DND-41 (cell line): ENCODE measurements at regions not wholly inside any gene's neighbourhood (a gene's known extent, or its start where the extent isn't known, plus 50 kb on each side); places are given as distances from the start of the nearest gene placed in this dataset.

Experiments
- ATAC-seq: fragments of 200-7000 bp; cut with Tn5 transposase; 3 replicates; pipeline ENCODE4 v1.9.1; 2021; ENCODE audit warnings: low read depth; ENCODE audit not compliant: insufficient read depth
- DNase-seq: peaks from one replicate; pipeline ENCODE4 v3.0.0-alpha.2; 2020
- H2AFZ ChIP-seq: 2 replicates; pipeline ENCODE4 v1.6.0; 2012; ENCODE audit warnings: low read depth, low read length
- H3K27ac ChIP-seq: 2 replicates; pipeline ENCODE4 v1.5.1; 2012; ENCODE audit warnings: low read length, inconsistent platforms
- H3K27me3 ChIP-seq: fragments of 200-600 bp; sonication (generic); 2 replicates; pipeline ENCODE4 v1.6.0; 2012; ENCODE audit warnings: low read length, mild to moderate bottlenecking, inconsistent platforms; ENCODE audit not compliant: insufficient read depth, poor library complexity
- H3K36me3 ChIP-seq: 2 replicates; pipeline ENCODE4 v1.5.1; 2012; ENCODE audit warnings: low read length, inconsistent platforms; ENCODE audit not compliant: insufficient read depth
- H3K4me1 ChIP-seq: 2 replicates; pipeline ENCODE4 v1.5.1; 2012; ENCODE audit warnings: mild to moderate bottlenecking, low read length; ENCODE audit not compliant: insufficient read depth
- H3K4me2 ChIP-seq: 2 replicates; pipeline ENCODE4 v1.6.0; 2012; ENCODE audit warnings: mild to moderate bottlenecking, moderate library complexity, low read length, inconsistent platforms; ENCODE audit not compliant: insufficient read depth
- H3K4me3 ChIP-seq, 2 experiments: fragments of 200-600 bp in 1 of 2; shearing (Covaris generic) in 1 of 2; 2 replicates each; pipeline ENCODE4 v1.5.1; 2012 to 2016; ENCODE audit warnings: inconsistent platforms in 2 of 2, low read length in 2 of 2, mild to moderate bottlenecking in 2 of 2, low read depth in 1 of 2, moderate library complexity in 1 of 2
- H3K79me2 ChIP-seq: 2 replicates; pipeline ENCODE4 v1.6.0; 2012; ENCODE audit warnings: low read length, inconsistent platforms; ENCODE audit not compliant: insufficient read depth
- H3K9ac ChIP-seq: 2 replicates; pipeline ENCODE4 v1.6.0; 2012; ENCODE audit warnings: low read depth, mild to moderate bottlenecking, inconsistent platforms, low read length, moderate library complexity
- H3K9me3 ChIP-seq: 2 replicates; pipeline ENCODE4 v1.5.1; 2012; ENCODE audit warnings: low read length, moderate library complexity, mild to moderate bottlenecking, inconsistent platforms; ENCODE audit not compliant: insufficient read depth, severe bottlenecking
- H4K20me1 ChIP-seq: 2 replicates; pipeline ENCODE4 v1.6.0; 2012; ENCODE audit warnings: low read length; ENCODE audit not compliant: insufficient read depth
- EZH2 ChIP-seq: IDR thresholded peaks from 3 replicates; pipeline ENCODE4 v1.6.1; 2012; ENCODE audit warnings: borderline replicate concordance, low read depth, mild to moderate bottlenecking, moderate library complexity, low read length, inconsistent platforms; ENCODE audit not compliant: severe bottlenecking
- TF ChIP-seq, protein P1 (sequence below): IDR thresholded peaks from 2 replicates; pipeline ENCODE4 v1.5.1; 2012; ENCODE audit warnings: borderline replicate concordance, low read length, moderate library complexity, mild to moderate bottlenecking; ENCODE audit not compliant: poor library complexity, severe bottlenecking; ENCODE audit errors: extremely low read depth

DNA sequence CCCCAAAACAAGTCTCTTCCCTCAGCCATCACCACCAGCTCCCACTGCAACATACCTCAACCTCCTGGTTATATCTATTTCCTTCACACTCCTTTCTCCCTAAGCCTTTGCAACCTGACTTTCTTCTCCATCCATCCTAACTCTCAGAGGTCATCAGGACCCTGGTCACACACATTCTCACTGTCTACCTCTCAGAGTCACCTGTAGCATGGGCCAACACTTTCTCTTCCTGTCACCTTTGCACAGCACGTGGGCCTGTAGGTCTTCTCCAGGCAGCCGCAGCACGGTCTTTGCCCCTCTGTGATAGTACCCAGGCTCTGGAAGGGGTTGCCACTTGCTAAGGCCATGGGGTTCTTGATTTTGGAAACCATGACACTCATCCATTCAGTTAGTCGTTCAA, 921.1 kb downstream of the UQCRFS1 start:
- ATAC-seq (no peak), DNase-seq (no peak)
- TF ChIP-seq EZH2, result no peak
- TF ChIP-seq, protein P1, sequence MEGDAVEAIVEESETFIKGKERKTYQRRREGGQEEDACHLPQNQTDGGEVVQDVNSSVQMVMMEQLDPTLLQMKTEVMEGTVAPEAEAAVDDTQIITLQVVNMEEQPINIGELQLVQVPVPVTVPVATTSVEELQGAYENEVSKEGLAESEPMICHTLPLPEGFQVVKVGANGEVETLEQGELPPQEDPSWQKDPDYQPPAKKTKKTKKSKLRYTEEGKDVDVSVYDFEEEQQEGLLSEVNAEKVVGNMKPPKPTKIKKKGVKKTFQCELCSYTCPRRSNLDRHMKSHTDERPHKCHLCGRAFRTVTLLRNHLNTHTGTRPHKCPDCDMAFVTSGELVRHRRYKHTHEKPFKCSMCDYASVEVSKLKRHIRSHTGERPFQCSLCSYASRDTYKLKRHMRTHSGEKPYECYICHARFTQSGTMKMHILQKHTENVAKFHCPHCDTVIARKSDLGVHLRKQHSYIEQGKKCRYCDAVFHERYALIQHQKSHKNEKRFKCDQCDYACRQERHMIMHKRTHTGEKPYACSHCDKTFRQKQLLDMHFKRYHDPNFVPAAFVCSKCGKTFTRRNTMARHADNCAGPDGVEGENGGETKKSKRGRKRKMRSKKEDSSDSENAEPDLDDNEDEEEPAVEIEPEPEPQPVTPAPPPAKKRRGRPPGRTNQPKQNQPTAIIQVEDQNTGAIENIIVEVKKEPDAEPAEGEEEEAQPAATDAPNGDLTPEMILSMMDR, result no peak
- no peak overlapping the region for H3K4me3 ChIP-seq
- no peak overlapping the region for H3K9ac ChIP-seq
- no peaks in the 10 kb centered on the region for H3K27me3 ChIP-seq
- no peak overlapping the region for H3K27ac ChIP-seq
- no peak overlapping the region for H2AFZ ChIP-seq
- no peaks in the 10 kb centered on the region for H4K20me1 ChIP-seq
- H3K9me3 ChIP-seq, result no peaks in the 10 kb centered on the region
- no peaks in the 10 kb centered on the region for H3K36me3 ChIP-seq
- H3K4me1 ChIP-seq, result no peaks in the 10 kb centered on the region
- no peak overlapping the region for H3K4me2 ChIP-seq
- no peaks in the 10 kb centered on the region for H3K79me2 ChIP-seq

DNA sequence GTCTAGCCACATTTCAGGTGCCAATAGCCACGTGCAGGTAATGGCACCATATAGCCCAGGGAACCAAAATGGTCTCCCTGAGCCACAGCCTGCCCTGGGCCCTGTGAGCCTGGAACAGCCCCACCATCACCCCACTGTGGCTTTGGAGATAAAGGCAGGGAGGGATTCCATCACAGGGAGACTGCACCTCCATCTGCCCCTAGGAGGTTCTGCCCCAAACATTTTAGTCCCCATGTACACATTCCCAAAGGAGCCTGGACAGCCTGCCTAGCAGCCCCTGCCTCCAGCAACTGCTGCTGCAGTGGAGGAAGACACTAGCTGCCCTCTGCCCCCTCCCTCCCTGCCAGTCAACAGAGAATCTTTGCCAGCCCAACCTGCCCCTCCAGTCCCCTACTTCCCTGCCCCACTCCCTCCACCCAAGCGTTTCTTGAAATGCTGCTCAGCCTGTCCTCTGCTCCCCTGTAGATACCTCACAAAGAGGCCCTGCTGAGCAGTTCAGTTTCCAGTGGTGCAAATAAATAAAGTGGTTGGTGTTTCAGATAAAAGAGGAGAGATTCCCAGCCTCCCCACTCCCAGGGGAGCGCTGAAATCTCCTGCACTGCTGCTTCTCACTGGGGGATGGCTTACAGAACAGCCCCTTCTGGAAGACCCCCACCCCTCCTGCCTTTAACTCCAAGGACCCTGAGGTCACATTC, 921.8 kb downstream of the UQCRFS1 start:
- no peaks in the 10 kb centered on the region for H3K27me3 ChIP-seq
- TF ChIP-seq, protein P1, result no peak
- no peak for TF ChIP-seq EZH2
- no peaks in the 10 kb centered on the region for H3K79me2 ChIP-seq
- ATAC-seq (no peak), DNase-seq (no peak)
- no peak overlapping the region for H2AFZ ChIP-seq
- H3K4me1 ChIP-seq, result no peaks in the 10 kb centered on the region
- no peak overlapping the region for H3K4me3 ChIP-seq
- H3K4me2 ChIP-seq, result no peak overlapping the region
- no peak overlapping the region for H3K27ac ChIP-seq
- H4K20me1 ChIP-seq, result no peaks in the 10 kb centered on the region
- H3K9me3 ChIP-seq, result no peaks in the 10 kb centered on the region
- H3K36me3 ChIP-seq, result no peaks in the 10 kb centered on the region
- H3K9ac ChIP-seq, result no peak overlapping the region

DNA sequence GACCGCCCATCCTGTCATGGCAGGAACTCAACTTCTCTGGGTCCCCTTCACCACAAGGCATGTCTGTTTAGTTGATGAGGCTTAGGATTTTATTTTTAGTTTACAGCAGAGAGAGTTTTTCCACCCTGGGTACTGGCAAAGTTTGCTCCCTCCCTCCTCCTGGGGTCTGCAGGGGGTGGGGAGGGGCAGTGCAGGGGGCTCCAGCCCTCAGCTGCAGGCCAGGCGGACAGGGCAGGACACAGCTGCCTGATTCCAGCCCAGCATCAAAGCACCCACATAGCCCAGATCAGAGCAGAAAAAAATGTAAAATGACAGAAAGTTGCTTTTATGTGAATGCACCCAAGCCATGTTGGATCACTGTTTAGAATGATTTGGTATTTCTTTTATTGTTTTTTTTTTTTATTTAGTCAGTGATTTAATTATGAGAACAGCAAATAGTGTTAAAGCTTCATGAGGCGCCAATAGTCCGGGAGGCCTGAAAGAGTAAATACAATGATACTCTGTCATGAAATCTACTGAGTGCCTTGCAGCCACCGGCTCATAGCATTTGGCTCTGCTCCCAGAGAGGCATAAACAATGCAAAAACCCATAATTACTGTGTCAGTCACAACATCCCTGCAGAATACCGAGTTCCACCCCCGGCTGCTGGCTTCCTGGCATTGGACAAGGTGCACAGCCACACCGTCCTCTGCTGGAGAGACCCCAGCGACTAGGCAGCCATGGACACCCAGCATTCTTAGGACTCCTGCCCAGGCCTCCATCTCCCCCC, 923.5 kb downstream of the UQCRFS1 start:
- H3K36me3 ChIP-seq, result no peaks in the 10 kb centered on the region
- no peak overlapping the region for H3K4me2 ChIP-seq
- H3K9me3 ChIP-seq, result no peaks in the 10 kb centered on the region
- TF ChIP-seq, protein P1, result no peak
- TF ChIP-seq EZH2, result no peak
- H3K27ac ChIP-seq, result no peak overlapping the region
- H2AFZ ChIP-seq, result no peak overlapping the region
- no peaks in the 10 kb centered on the region for H3K4me1 ChIP-seq
- no peak for ATAC-seq
- DNase-seq, result no peak
- H3K9ac ChIP-seq, result no peak overlapping the region
- no peak overlapping the region for H3K4me3 ChIP-seq
- H3K27me3 ChIP-seq, result no peaks in the 10 kb centered on the region
- H4K20me1 ChIP-seq, result no peaks in the 10 kb centered on the region
- H3K79me2 ChIP-seq, result no peaks in the 10 kb centered on the region
